DMS53 treated with DMSO at 0.1 percent for 48 hours (cell line): ENCODE measurements at regions not wholly inside any gene's neighbourhood (a gene's known extent, or its start where the extent isn't known, plus 50 kb on each side); places are given as distances from the start of the nearest gene placed in this dataset.
"Not testable (repeated sequence)": the region's sequence is repeated elsewhere in the genome, so short reads cannot be mapped to it uniquely, and the experiment has no call there.

Experiments
- DNase-seq: peaks from one replicate; lab custom pipeline; 2025; ENCODE audit not compliant: unreplicated experiment; lab: John Stamatoyannopoulos, UW

- not testable (repeated sequence) for DNase-seq
Observed at GRCh38 chr12:23146070-23146469, 521.1 kb downstream of the ETNK1 start.

- DNase-seq, result no peak
Observed at GRCh38 chr12:23168459-23168858, 543.5 kb downstream of the ETNK1 start.

GRCh38 chr12:23169012-23169695 lies 544.2 kb downstream of the ETNK1 start:
- DNase-seq, result no peak

GRCh38 chr12:23169696-23170013 lies 544.7 kb downstream of the ETNK1 start:
- no peak for DNase-seq

- no peak for DNase-seq
Observed at GRCh38 chr12:23174917-23175316, 549.9 kb downstream of the ETNK1 start.

- no peak for DNase-seq
Observed at GRCh38 chr12:23185346-23185745, 560.4 kb downstream of the ETNK1 start.

GRCh38 chr12:23186950-23187349 lies 562.0 kb downstream of the ETNK1 start:
- DNase-seq, result no peak

GRCh38 chr12:23193552-23193951 lies 568.6 kb downstream of the ETNK1 start:
- DNase-seq, result no peak

- no peak for DNase-seq
Observed at GRCh38 chr12:23197266-23197665, 572.3 kb downstream of the ETNK1 start.

- DNase-seq, result no peak
Observed at GRCh38 chr12:23202728-23203127, 577.8 kb downstream of the ETNK1 start.

- DNase-seq, result peak; percentile 86
Observed at GRCh38 chr12:23204933-23205778, 580.2 kb downstream of the ETNK1 start.

- no peak for DNase-seq
Observed at GRCh38 chr12:23209793-23210192, 584.8 kb downstream of the ETNK1 start.

GRCh38 chr12:23210573-23210972 lies 585.6 kb downstream of the ETNK1 start:
- DNase-seq, result no peak

- DNase-seq, result no peak
Observed at GRCh38 chr12:23211384-23212320, 586.7 kb downstream of the ETNK1 start.

- DNase-seq, result no peak
Observed at GRCh38 chr12:23217158-23217557, 592.2 kb downstream of the ETNK1 start.

GRCh38 chr12:23217667-23218066 lies 592.7 kb downstream of the ETNK1 start:
- DNase-seq, result no peak

- no peak for DNase-seq
Observed at GRCh38 chr12:23221066-23221465, 596.1 kb downstream of the ETNK1 start.

- no peak for DNase-seq
Observed at GRCh38 chr12:23221926-23222325, 597.0 kb downstream of the ETNK1 start.

GRCh38 chr12:23222801-23223200 lies 597.8 kb downstream of the ETNK1 start:
- DNase-seq, result no peak

GRCh38 chr12:23228101-23228500 lies 603.1 kb downstream of the ETNK1 start:
- no peak for DNase-seq

GRCh38 chr12:23230899-23231298 lies 605.9 kb downstream of the ETNK1 start:
- no peak for DNase-seq
